Left colon (tissue), 2 donors: ENCODE measurements at regions not wholly inside any gene's neighbourhood (a gene's known extent, or its start where the extent isn't known, plus 50 kb on each side); places are given as distances from the start of the nearest gene placed in this dataset.

Experiments
- ATAC-seq: fragments of 200-7000 bp; cut with Tn5 transposase; one replicate; pipeline ENCODE4 v1.9.1; 2020; ENCODE audit warnings: mild to moderate bottlenecking, moderate library complexity
- DNase-seq, 2 donors: peaks; one replicate each; pipeline ENCODE4 v3.0.0-alpha.2; 2020
- intact Hi-C, 2 donors: fragments of 100-400 bp; cut with DNase I in 1 of 2; cut with micrococcal nuclease in 1 of 2; formaldehyde crosslinking; loops; one replicate each; pipeline versions ENCODE4 v1.11.2 to v1.14.0; 2022; cut with DNase I, micrococcal nuclease
- donor health status: DM: no; HTN: no; CAD: no.
- donor health status: DM: yes; HTN: yes; CAD: no.

- intact Hi-C loops = no loop called here
- no peak for DNase-seq
- no peak for ATAC-seq
Measured at GRCh38 chr12:61894168-61894567, 366.0 kb upstream of the USP15 start.

GRCh38 chr12:61896436-61896835 lies 363.8 kb upstream of the USP15 start:
- intact Hi-C loops = no loop called here
- ATAC-seq (no peak), DNase-seq (no peak)

GRCh38 chr12:61902403-61902802 lies 357.8 kb upstream of the USP15 start:
- intact Hi-C loops = no loop called here
- ATAC-seq = no peak
- DNase-seq = no peak

DNA sequence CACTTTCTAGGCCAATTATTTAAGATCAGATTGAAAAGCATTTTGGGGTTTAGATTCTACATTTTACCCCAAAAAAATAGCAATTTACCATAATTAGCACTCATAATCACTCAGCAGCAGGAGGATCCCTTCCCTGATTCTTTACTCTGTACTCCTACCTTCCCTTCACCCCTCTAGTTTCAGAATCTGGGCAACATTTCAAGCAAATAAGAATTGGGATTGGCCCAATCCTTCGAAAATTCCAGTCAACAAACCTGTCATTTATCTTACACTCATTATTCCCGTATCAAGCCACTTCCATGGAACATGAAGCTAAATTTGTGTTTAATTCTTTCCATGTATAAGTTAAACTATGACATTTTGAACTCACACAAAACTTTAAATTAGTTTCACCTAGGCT lies 349.1 kb upstream of the USP15 start:
- DNase-seq (no peak), ATAC-seq (no peak)
- intact Hi-C loops = no loop called here

- ATAC-seq = no peak
- intact Hi-C loops = no loop called here
Measured at GRCh38 chr12:61915420-61915819, 344.8 kb upstream of the USP15 start.

GRCh38 chr12:61916831-61917230 lies 343.4 kb upstream of the USP15 start:
- no peak for ATAC-seq
- intact Hi-C loops = no loop called here
- DNase-seq = no peak

More at GRCh38 chr12:61915420-61915819, 344.8 kb upstream of the USP15 start:
- no peak for DNase-seq

- DNase-seq = no peak
- ATAC-seq = no peak
- intact Hi-C loops = no loop called here
Measured at GRCh38 chr12:61919686-61920085, 340.5 kb upstream of the USP15 start.

DNA sequence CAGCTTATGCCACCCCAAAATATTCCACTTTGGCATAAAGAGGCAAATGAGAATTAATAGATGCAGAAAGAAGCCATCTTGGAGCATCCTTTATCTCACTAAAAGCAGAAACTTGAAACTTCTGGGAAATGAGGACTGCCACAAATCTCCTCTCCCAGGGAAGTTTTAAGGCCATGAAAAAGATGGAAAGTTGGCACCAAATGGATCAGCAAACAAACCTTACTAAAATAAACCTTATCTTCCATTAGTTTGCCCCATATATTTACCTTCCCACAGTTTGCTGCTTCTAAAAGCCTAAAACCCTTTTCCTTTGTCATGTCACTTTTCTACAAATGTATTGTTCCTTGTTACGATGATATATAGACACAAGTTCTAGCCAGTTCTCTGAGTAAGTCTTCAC lies 340.0 kb upstream of the USP15 start:
- intact Hi-C loops = no loop called here
- DNase-seq (no peak), ATAC-seq (no peak)

- ATAC-seq (no peak), DNase-seq (no peak)
- intact Hi-C loops = no loop called here
Measured at GRCh38 chr12:61923152-61923551, 337.1 kb upstream of the USP15 start.

GRCh38 chr12:61934564-61934963 lies 325.6 kb upstream of the USP15 start:
- intact Hi-C loops = no loop called here
- DNase-seq (no peak), ATAC-seq (no peak)

GRCh38 chr12:61939977-61940376 lies 320.2 kb upstream of the USP15 start:
- DNase-seq = no peak
- ATAC-seq = no peak
- intact Hi-C loops = no loop called here

DNA sequence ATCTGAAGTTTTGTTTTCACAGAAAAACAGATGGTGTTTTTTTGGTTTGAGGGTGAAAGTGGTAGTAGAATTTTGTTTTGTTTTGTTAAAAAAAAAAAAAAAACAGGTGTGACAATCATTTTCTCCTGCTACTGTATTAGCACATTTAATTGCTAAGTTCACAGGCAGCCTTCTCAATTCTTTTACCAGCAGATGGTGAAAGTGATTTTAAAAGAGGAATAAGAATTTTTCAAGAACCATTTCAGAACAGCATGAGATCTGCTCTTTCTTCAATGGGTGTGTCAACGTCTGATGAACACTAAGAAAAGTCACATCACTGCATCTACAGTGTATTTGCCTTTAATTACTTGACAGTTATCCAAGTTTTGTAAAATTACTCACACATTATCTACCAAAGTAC lies 303.7 kb upstream of the USP15 start:
- no peak for DNase-seq
- ATAC-seq = no peak
- intact Hi-C loops = no loop called here

- ATAC-seq (no peak), DNase-seq (no peak)
- intact Hi-C loops = no loop called here
Measured at GRCh38 chr12:61974461-61974860, 285.7 kb upstream of the USP15 start.

DNA sequence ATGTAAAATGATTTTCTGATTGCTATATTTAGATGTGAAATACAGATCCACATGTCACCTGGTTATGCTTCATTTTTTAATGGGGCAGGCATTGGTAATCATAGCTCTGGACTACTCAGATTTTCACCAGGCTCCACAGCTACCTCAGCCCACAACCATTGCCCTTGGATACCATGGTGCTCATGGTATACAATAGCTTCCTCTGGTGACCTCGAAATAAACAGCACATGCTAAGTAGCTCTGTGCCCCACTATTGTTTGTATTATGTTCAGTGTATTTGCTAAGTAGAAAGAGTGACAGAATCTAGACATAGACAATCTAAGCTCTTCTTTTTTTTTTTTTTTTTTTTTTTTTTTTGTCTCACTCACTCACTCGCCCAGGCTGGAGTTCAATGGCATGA lies 274.4 kb upstream of the USP15 start:
- no peak for DNase-seq
- intact Hi-C loops = no loop called here

DNA sequence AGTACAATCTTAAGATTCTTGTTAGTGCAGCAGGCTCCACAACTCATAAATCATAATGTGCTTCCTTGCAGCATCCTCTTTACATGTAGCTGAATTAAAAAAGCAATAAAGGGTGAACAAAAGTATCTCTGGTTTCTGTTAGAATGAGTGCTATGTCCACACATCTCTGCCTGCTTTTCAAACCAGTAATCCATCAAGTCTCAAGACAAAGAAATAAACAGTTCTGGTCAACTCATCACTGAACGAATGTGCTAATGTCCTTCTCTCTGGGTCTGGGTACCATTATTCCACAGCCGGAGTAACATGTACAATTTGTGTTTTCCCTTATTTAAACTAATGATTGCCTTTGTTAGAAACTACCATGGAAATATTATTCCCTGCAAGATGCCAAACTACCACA lies 273.0 kb upstream of the USP15 start:
- DNase-seq (no peak), ATAC-seq (no peak)
- intact Hi-C loops = no loop called here

More for the DNA sequence above, 274.4 kb upstream of the USP15 start:
- no peak for ATAC-seq

DNA sequence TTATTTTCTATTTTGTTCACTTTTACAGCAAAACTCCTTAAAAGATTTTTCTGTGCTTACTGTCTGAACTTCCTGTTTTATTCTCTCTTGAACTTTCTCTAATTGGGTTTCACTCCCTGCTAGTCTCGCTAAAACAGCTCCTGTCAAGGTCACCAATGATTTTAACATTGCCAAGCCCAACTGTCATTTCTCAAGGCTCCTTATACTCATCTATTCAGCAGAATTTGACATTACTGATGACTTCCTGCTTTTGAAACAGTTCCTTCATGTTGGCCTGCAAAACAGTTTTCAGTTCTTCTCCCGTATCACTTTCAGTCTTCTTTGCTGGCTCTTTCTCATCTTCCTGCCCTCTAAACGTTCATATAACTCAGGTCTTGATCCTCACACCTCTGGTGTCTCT lies 268.5 kb upstream of the USP15 start:
- ATAC-seq (no peak), DNase-seq (no peak)
- intact Hi-C loops = no loop called here

GRCh38 chr12:61993734-61994345 lies 266.4 kb upstream of the USP15 start:
- intact Hi-C loops = no loop called here
- DNase-seq (no peak), ATAC-seq (peak; percentile 37)

DNA sequence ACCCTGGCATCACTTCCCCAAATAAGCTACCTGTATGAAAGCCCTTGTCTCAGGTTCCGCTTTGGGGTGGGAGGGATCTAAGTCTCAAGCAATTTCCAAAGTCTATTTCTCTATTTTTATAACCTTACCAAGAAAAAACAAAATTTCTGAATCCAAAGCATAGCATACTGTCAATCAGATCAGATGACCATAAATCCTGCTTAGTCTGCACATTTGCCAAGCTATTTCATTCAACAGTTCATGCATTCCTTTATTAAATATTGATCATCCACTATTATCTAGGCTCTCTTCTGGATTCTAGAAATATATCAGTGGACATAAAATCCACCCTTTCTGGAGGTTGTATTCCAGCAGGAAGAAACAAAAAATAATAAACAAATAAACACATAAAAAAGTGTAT lies 263.5 kb upstream of the USP15 start:
- intact Hi-C loops = no loop called here
- DNase-seq (no peak), ATAC-seq (no peak)

GRCh38 chr12:61998791-61999190 lies 261.4 kb upstream of the USP15 start:
- DNase-seq = no peak
- ATAC-seq = no peak
- intact Hi-C loops = no loop called here

DNA sequence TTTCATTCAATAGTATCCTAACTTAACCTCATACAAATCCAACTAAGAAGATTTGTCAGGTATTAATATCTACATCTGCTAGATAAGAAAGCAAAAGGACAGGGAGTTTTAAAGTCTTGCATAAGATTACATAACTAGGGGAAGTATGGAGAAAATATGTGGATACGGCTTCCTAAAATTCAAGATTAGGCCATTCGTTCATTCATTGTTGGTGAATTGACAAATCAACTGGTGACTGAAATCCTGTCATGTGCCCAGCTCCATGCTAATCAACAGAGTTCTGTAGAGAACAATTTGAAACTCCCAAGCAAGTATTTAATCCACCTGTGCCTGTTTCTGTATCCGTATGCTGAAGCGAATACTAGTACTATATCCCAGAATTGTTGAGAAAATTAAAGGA lies 260.9 kb upstream of the USP15 start:
- no peak for ATAC-seq
- DNase-seq = no peak
- intact Hi-C loops = no loop called here

DNA sequence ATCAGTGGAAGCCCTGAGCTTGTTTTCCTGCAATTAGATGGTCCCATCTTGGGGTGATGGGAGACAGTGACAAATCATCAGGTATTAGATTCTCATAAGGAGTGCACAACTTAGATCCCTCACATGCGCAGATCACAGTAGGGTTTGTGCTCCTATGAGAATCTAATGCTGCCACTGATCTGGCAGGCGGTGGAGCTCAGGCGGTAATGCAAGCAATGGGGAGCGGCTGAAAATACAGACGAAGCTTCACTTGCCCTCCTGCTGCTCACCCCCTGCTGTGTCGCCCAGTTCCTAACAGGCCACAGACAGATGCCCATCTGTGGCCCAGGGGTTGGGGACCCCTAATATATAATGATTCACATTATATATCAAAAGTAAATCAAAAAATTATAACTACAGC lies 258.8 kb upstream of the USP15 start:
- intact Hi-C loops = no loop called here
- no peak for ATAC-seq
- DNase-seq = no peak

DNA sequence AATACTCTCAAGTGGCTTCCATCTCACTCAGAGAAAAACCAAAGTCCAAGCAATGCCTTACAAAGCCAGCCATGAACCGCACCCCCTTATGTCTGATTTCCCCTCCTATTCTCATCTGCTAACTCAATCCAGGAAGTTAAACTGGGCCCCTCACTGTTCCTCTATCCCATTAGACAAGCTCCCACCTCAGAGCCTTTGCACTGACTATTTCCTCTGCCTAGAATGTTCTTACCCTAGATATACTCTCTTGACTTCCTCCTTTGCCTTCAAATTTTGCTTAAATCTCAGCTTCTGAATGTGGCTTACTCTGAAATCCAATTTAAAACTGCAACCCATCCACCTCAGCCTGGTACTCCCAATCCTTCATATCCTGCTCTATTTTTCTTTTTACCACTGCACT lies 257.0 kb upstream of the USP15 start:
- ATAC-seq (no peak), DNase-seq (no peak)
- intact Hi-C loops = no loop called here
